ENCODE measurements at regions not wholly inside any gene's neighbourhood (a gene's known extent, or its start where the extent isn't known, plus 50 kb on each side); places are given as distances from the start of the nearest gene placed in this dataset.
A peak's percentile ranks its signal among the peaks of the same experiment; 100 is the strongest.

GRCh38 chr12:19856389-19856788 is 417.1 kb downstream of the AEBP2 start:
- DNase-seq = no peak

- no peak for DNase-seq
Measured at GRCh38 chr12:19857204-19857603, 417.9 kb downstream of the AEBP2 start.

- peak in 11 of 56 donors; percentile 4 to 61 (median 34) for DNase-seq
Measured at GRCh38 chr12:19867151-19867550, 427.9 kb downstream of the AEBP2 start.

- no peak for DNase-seq
Measured at GRCh38 chr12:19867970-19868369, 428.7 kb downstream of the AEBP2 start.

- DNase-seq = no peak
Measured at GRCh38 chr12:19869413-19869812, 430.1 kb downstream of the AEBP2 start.

GRCh38 chr12:19872621-19873540 is 433.6 kb downstream of the AEBP2 start:
- DNase-seq = no peak

GRCh38 chr12:19880076-19880475 is 440.8 kb downstream of the AEBP2 start:
- DNase-seq = no peak

GRCh38 chr12:19880721-19881120 is 441.4 kb downstream of the AEBP2 start:
- DNase-seq = no peak

GRCh38 chr12:19882346-19882745 is 443.1 kb downstream of the AEBP2 start:
- DNase-seq = no peak

- DNase-seq = no peak
Measured at GRCh38 chr12:19884021-19884492, 444.8 kb downstream of the AEBP2 start.

GRCh38 chr12:19885093-19885812 is 446.0 kb downstream of the AEBP2 start:
- no peak for DNase-seq

- no peak for DNase-seq
Measured at GRCh38 chr12:19886065-19886464, 446.8 kb downstream of the AEBP2 start.

GRCh38 chr12:19886639-19887064 is 447.4 kb downstream of the AEBP2 start:
- DNase-seq = no peak

GRCh38 chr12:19890024-19890423 is 450.7 kb downstream of the AEBP2 start:
- DNase-seq = no peak

GRCh38 chr12:19891936-19892591 is 452.8 kb downstream of the AEBP2 start:
- no peak for DNase-seq

- no peak for DNase-seq
Measured at GRCh38 chr12:19893514-19893913, 454.2 kb downstream of the AEBP2 start.

GRCh38 chr12:19894050-19894449 is 454.8 kb downstream of the AEBP2 start:
- DNase-seq = no peak

GRCh38 chr12:19894803-19895202 is 455.5 kb downstream of the AEBP2 start:
- no peak for DNase-seq

- DNase-seq = no peak
Measured at GRCh38 chr12:19895246-19896020, 456.1 kb downstream of the AEBP2 start.

- no peak for DNase-seq
Measured at GRCh38 chr12:19896041-19896440, 456.7 kb downstream of the AEBP2 start.

- DNase-seq = no peak
Measured at GRCh38 chr12:19896534-19896933, 457.2 kb downstream of the AEBP2 start.
